GM18505 (cell line): ENCODE measurements at regions not wholly inside any gene's neighbourhood (a gene's known extent, or its start where the extent isn't known, plus 50 kb on each side); places are given as distances from the start of the nearest gene placed in this dataset.

ENCODE experiments used
- ATAC-seq: cut with Tn5 transposase; IDR thresholded peaks from one replicate; pipeline ENCODE4 v1.9.1; 2021; ENCODE audit not compliant: unreplicated experiment
- POLR2A ChIP-seq: IDR thresholded peaks from 4 replicates; pipeline ENCODE4 v1.6.1; 2011; ENCODE audit warnings: borderline replicate concordance; ENCODE audit not compliant: insufficient read depth, insufficient read length; ENCODE audit errors: extremely low read depth

DNA sequence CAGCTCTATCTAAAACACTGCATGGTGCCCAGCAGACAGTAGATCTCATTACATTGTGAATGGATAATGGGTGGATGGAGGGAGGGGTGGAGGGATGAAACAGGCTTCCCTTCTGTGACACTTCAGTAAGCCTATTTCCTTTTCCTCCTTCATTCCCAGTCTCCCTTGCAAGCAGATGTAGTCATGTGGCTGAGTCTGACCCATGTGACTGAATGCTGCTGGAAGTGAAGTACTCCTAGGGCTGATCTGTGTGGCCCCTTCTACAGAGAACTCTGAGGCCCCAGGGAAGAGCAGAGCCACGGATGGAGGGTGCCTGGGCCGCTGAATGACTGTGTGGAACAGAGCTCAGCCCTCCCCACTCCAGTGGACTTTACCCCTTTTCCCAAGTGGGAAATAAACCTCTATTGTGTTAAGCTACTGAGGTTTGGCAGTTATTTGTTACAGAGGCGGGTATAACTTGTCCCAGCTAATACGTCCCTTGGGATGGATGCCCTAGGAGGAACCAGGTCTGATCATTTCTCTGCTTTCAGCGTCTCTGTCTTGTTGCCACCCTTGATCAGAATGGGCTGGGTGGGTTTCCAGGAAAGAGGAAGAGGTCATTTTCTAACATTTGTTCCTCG, 176.1 kb upstream of the MVB12B start:
- TF ChIP-seq POLR2A, result no peak
- ATAC-seq, result no peak

DNA sequence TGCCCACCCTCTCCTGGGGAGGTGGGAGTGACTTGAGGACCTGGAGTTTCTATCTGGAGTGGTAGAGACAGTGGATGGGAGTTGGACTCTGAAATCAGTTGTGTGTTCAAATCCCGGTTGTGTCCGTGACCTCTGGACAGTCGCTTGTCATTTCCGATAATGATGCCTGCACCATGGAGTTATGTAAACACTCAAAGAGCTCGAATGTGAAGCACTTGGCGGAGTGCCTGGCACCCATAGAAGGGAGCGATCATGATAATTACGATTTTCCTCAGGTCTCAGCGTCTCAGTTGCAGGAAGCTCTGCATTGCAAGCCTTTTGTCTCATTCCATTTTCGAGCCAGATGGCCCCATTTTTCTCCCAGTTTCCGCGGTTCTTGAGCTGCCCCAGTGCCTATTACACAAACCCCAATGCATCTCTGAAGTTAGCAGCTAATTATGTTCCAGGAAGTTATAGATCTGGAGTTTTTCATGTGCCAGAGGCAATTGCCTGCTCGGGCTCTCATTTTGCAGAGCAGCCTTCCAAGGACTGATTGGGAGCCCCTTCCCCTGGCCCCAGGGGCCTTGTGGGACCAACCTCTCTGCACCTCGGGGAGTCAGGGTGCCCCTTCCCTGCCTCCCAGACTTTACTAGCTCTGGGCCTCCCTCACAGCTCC, 175.5 kb upstream of the MVB12B start:
- no peak for TF ChIP-seq POLR2A
- ATAC-seq, result no peak

GRCh38 chr9:126151686-126152134, 174.9 kb upstream of the MVB12B start:
- TF ChIP-seq POLR2A, result no peak
- no peak for ATAC-seq

- ATAC-seq, result no peak
- no peak for TF ChIP-seq POLR2A
Observed at GRCh38 chr9:126152622-126153362, 173.8 kb upstream of the MVB12B start.

- TF ChIP-seq POLR2A, result no peak
- ATAC-seq, result no peak
Observed at GRCh38 chr9:126153382-126153781, 173.2 kb upstream of the MVB12B start.

GRCh38 chr9:126154182-126154827, 172.3 kb upstream of the MVB12B start:
- no peak for TF ChIP-seq POLR2A
- ATAC-seq, result no peak

DNA sequence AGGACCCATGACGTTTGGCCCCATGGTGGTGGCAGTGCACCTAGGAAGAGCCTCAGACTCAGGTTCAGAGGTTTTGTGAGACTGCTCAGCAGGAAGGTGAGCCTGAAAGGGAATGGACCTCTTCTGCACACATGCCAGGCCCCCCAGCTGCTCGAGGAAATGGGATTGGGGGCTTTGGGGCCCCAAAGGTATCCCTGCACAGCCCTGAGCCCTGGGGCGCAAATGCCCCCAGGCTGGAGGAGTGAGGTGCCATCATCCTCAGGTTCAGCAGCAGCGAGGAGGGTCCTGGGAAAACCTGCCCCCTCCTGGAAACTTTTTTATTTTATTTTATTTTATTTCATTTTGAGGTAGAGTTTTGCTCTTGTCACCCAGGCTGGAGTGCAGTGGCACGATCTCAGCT, 171.8 kb upstream of the MVB12B start:
- ATAC-seq, result no peak

GRCh38 chr9:126155756-126156664, 170.6 kb upstream of the MVB12B start:
- no peak for TF ChIP-seq POLR2A
- ATAC-seq, result no peak

More for the DNA sequence above, 171.8 kb upstream of the MVB12B start:
- TF ChIP-seq POLR2A, result no peak

DNA sequence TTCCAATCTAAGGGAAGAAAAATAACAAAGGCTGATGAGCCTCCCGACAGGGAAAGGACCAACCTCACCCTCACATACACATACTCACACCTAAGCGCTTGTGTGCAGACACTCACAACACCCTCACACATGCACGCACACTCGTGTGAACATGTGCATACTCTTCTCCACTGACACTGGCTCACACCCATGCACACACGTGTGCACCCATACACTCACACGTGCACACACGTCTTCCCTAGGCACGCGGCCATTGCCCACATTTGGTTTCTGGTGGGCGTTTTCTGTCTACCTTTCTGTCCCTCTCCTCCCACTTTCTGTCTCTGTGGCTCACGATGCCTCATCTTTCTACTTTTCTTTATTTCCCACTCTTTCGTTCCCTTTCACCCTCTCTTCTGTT, 169.7 kb upstream of the MVB12B start:
- no peak for TF ChIP-seq POLR2A
- no peak for ATAC-seq

- TF ChIP-seq POLR2A, result no peak
- ATAC-seq, result no peak
Observed at GRCh38 chr9:126157423-126157822, 169.2 kb upstream of the MVB12B start.

- TF ChIP-seq POLR2A, result no peak
- ATAC-seq, result no peak
Observed at GRCh38 chr9:126157826-126158587, 168.6 kb upstream of the MVB12B start.
